IPS DF 19.7 (cell line): ENCODE measurements at regions not wholly inside any gene's neighbourhood (a gene's known extent, or its start where the extent isn't known, plus 50 kb on each side); places are given as distances from the start of the nearest gene placed in this dataset.
A peak's percentile ranks its signal among the peaks of the same experiment; 100 is the strongest.

Experiments
- DNase-seq: peaks from one replicate; pipeline ENCODE4 v3.0.0-alpha.2; 2013; ENCODE audit warnings: low read depth, low spot score

- peak; percentile 5 for DNase-seq
These were observed 547.9 kb upstream of the TMPRSS15 start for GRCh38 chr21:18951271-18952038.

- DNase-seq, result no peak
These were observed 550.9 kb upstream of the TMPRSS15 start for GRCh38 chr21:18954441-18954844.

GRCh38 chr21:18959817-18960216 lies 556.2 kb upstream of the TMPRSS15 start:
- no peak for DNase-seq

GRCh38 chr21:18960306-18960705 lies 556.7 kb upstream of the TMPRSS15 start:
- no peak for DNase-seq

- DNase-seq, result no peak
These were observed 566.8 kb upstream of the TMPRSS15 start for GRCh38 chr21:18970416-18970815.

- no peak for DNase-seq
These were observed 567.4 kb upstream of the TMPRSS15 start for GRCh38 chr21:18970941-18971340.

- no peak for DNase-seq
These were observed 582.0 kb upstream of the TMPRSS15 start for GRCh38 chr21:18985584-18985983.

GRCh38 chr21:18986197-18986596 lies 582.6 kb upstream of the TMPRSS15 start:
- DNase-seq, result no peak

GRCh38 chr21:18987520-18988026 lies 584.0 kb upstream of the TMPRSS15 start:
- no peak for DNase-seq

- no peak for DNase-seq
These were observed 586.4 kb upstream of the TMPRSS15 start for GRCh38 chr21:18989953-18990495.

GRCh38 chr21:18991846-18992245 lies 588.3 kb upstream of the TMPRSS15 start:
- DNase-seq, result no peak

GRCh38 chr21:19010251-19010650 lies 606.7 kb upstream of the TMPRSS15 start:
- DNase-seq, result no peak

GRCh38 chr21:19010996-19011395 lies 607.4 kb upstream of the TMPRSS15 start:
- no peak for DNase-seq

- DNase-seq, result no peak
These were observed 607.9 kb upstream of the TMPRSS15 start for GRCh38 chr21:19011451-19011850.

GRCh38 chr21:19013916-19014315 lies 610.3 kb upstream of the TMPRSS15 start:
- DNase-seq, result no peak

- no peak for DNase-seq
These were observed 614.9 kb upstream of the TMPRSS15 start for GRCh38 chr21:19018529-19018928.

GRCh38 chr21:19022978-19023377 lies 619.4 kb upstream of the TMPRSS15 start:
- DNase-seq, result no peak

GRCh38 chr21:19026911-19027310 lies 623.3 kb upstream of the TMPRSS15 start:
- DNase-seq, result no peak

- no peak for DNase-seq
These were observed 626.2 kb upstream of the TMPRSS15 start for GRCh38 chr21:19029816-19030215.

GRCh38 chr21:19031953-19032352 lies 628.4 kb upstream of the TMPRSS15 start:
- no peak for DNase-seq

GRCh38 chr21:19034041-19034440 lies 630.5 kb upstream of the TMPRSS15 start:
- DNase-seq, result no peak

- no peak for DNase-seq
These were observed 631.0 kb upstream of the TMPRSS15 start for GRCh38 chr21:19034560-19034959.

GRCh38 chr21:19045876-19046275 lies 642.3 kb upstream of the TMPRSS15 start:
- no peak for DNase-seq
